Stimulated activated CD4-positive, alpha-beta T cell treated with anti-CD3 and anti-CD28 coated beads, Interleukin-1b, Interleukin-23, amount 100 ng/mL, for 4 hours (primary cell): ENCODE measurements at regions not wholly inside any gene's neighbourhood (a gene's known extent, or its start where the extent isn't known, plus 50 kb on each side); places are given as distances from the start of the nearest gene placed in this dataset.

ENCODE experiments used
- DNase-seq, 2 donors: peaks; one replicate each; pipeline ENCODE4 v3.0.0-alpha.2; 2020; ENCODE audit warnings: low read depth in 2 of 2

DNA sequence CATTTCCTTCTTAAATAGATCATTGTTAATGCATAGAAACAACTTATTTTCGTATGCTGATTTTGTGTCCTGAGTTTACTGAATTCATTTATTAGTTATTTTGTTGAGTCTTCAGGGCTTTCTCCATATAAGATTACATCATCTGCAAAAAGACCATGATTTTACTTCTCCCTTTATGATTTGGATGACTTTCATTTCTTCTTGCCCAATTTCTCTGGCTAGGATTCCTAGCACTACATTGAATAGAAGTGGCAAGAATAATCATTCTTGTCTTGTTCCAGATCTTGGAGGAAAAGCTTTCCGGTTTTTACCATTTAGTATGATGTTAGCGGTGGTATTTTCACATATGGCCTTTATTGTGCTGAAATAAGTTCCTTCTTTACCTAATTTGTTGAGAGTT is 303.0 kb upstream of the RTL1 start:
- DNase-seq: no peak

DNA sequence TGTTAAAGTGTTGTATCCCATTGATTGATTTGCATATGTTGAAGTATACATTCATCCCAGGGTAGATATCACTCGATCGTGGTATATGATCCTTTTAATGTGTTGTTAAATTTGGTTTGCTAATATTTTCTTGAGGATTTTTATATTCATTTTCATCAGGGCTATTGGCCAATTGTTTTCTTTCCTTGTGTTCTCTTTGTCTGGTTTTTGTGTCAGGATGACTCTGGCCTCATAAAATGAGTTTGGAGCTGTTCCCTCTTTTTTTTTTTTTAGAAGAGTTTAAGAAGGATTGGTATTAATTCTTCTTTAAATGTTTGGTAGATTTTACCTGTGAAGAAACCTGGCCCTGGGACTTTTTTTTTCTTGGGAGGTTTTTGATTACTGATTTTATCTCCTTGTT is 303.5 kb upstream of the RTL1 start:
- no peak for DNase-seq

GRCh38 chr14:101207897-101208296 is 304.4 kb upstream of the RTL1 start:
- no peak for DNase-seq

DNA sequence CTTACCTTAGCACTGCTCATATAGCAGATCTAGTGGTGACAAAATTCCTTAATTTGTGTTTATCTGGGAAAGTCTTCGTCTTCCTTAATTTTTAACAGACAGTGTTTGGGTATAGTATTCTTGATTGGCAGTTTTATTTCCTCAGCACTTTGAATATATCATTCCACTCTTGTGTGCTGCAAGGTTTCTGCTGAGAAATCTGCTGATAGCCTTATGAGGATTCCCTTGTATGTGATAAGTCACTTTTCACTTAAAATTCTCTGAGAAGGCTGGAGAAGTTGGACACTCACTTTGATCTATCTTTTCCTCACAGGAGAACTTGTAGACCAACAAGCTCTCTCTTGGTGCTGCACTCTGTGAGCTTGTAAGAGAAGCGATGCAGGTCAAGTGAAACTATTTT is 306.1 kb upstream of the RTL1 start:
- no peak for DNase-seq

DNA sequence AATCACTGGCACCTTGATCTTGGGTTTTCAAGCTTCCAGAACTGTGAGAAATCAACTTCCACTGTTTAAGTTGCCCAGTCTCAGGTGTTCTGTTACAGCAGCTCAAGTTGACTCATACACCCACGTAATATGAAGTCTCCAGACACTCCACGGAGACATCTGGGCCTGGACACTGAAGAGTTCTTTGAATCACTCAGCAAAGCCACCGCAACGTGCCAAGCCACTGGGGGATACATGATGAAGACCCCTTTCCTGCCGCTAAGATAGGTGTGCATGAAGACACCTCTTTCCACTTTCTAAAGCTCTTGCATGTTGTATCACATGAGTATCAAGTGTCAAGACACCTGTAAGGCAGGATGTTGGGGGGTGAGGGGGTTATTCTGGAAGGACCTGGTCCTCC is 311.7 kb upstream of the RTL1 start:
- DNase-seq: no peak

DNA sequence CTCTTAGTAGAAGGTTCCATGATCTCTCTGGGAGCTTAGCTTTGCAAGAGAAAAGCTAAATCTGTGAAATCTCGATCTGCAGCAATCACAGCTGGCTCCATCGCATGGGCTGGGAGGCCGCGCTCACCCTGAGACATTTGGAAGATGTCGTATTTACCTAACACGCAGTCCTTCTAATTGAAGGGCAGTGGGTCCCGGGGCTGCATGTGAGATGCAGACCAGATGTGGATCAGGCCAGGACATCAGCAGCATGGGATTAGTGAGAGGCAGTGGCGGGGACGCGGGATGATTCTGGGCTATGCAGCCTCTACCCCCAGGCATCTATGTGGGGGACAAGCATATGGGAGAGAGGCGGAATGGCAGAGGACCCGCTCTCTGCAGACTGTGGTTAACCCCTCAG is 312.4 kb upstream of the RTL1 start:
- DNase-seq: no peak

DNA sequence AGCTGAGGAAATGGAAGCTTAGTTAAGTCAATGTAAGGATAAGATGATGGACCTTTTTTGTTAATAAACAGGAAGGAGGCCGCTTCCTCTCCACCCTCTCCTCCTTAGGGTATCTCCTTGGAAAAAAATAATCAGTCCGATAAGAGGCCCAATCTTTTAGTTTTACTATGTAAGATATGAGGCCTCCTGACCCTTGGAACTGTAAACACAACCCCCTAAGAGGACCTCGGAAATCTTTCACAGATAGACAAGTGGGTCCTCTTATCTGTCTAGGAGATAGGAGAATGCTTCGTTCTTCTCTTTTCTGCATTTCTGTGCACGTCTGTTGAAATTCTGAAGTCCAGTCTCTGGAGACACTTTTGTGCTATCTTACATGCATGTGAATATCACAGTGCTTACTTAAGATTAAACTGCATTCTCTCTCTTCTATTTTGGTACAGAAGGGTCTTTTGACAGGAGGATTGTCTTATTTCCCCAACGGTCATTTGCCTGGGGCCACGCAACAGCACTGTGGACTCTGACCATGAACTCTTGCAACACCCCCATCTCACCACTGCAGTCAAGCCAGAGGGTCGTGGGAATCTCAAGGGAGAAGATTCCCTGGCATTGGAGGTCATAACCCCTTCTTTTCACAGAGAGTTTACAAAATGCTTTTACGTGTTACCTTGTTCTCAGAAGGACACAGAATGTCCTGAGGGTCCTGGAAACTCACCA is 313.0 kb upstream of the RTL1 start:
- no peak for DNase-seq

- DNase-seq: no peak
Observed at GRCh38 chr14:101217080-101217463, 313.6 kb upstream of the RTL1 start.

GRCh38 chr14:101217616-101218371 is 314.3 kb upstream of the RTL1 start:
- DNase-seq: no peak

GRCh38 chr14:101219896-101220703 is 316.6 kb upstream of the RTL1 start:
- DNase-seq: no peak

GRCh38 chr14:101220921-101221510 is 317.5 kb upstream of the RTL1 start:
- DNase-seq: no peak

DNA sequence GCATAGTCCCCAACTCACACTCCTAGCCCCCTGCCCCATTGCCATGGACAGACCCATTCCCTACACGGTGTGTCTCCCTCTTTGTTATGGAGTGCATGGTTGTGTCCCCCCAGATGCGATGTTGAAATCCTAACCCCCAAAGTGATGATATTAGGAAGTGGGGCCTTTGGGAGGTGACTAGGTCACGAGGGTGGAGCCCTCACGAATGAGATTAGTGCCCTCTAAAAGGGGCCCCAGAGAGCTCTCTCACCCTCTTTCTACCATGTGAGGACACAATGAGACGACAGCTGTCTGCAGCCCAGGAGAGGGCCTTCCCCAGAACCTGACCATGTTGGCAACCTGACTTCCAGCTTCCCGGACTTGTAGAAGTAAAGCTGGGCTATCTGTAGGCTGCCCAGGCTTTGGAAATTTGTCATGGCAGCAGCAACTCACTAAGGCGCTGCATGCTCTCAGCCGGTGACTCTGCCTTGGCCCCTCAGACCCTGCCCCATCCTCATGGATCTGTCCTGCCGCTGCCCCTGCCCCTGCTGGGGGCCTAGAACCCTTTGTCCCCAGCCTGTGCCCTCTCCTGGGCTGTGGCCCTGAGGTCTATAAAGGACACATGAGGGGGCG is 318.1 kb upstream of the RTL1 start:
- no peak for DNase-seq

- DNase-seq: no peak
Observed at GRCh38 chr14:101222362-101223070, 319.0 kb upstream of the RTL1 start.

DNA sequence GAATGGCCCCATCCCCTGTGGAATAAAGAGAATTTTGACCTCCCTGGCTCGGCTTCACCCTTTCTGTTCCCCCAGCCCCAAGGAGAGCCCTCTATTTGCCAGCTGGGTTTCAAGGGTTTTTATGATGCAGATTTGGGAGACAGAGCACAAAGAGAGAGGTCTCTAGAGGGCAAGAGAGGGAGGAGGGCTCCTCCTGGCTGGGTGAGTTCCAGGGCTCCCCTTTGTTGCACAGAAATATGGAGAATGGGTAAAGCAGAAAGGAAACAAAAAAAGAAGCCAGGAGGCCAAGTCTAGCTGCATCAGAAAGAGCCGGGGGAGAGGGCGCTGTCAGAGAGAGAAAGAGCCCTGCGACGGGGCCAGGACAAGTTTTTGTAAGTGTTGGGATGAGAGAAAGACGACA is 319.6 kb upstream of the RTL1 start:
- DNase-seq: no peak

DNA sequence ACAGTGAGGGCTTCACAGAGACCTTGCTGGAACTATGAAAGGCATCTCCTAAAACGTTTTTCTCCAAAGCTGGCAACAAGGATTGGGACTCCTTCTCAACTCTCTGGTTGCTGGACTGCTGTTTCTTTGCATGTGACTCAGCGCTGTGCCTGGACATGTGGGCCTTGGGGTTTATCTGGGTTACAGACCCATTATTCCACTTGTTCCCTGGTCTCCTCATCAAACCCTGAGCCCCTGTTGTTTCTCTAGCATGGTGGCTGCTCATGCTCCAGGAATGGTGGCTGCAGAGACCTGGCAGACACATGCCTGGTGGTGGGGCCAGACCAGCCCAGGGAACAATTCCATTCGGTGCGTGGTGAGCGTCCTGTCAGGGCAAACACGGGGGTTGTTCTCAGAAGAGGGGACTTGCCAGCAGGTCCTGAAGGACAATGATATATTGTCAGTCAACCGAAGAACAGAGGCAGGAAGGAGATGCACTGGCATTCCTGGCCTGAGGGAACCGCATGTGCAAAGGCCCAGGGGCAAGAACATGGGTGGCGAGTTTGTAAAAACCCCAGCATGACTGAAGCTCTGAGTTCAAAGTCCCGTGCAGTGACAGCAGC is 320.1 kb upstream of the RTL1 start:
- DNase-seq: no peak

DNA sequence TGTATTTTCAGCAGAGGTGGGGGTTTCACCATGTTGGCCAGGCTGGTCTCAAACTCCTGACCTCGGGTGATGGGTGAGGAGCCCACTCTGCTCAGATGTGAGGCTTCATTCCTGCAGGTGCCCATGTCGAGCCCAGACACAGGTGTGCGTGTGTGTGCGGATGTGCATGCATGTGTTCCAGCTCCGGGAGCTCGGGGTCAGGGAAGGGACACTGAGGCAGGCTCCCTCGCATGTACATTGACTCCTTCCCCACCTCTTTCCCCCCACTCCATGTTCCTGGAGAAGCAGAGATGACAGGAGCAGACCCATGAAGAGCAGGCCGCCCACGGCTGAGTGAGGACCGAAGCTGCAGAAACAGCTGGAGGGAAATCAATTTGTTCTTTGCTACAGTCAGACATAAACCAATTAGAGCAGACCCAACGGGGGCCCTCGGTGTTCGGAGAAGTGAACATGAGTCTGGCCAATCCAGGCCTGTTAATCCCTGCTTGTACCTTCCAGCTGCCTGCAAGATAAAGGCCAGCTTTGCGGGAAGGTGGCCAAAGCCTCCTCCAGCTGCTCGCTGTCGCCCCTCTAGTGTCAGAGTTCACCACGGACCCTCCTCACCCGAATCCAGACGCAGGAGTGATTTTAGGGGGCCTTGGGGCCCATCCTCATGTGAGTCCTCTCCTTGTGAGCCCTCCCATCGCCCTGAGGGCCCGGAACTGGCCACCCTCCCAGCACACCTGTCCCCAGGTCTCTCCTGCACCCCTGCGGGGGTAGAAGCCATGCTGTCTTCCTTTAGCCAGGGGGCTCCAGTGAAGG is 321.0 kb upstream of the RTL1 start:
- DNase-seq: no peak

- DNase-seq: no peak
Observed at GRCh38 chr14:101225157-101226152, 321.9 kb upstream of the RTL1 start.

GRCh38 chr14:101226265-101226602 is 322.7 kb upstream of the RTL1 start:
- DNase-seq: no peak
